BLaER1 (cell line): ENCODE measurements at regions not wholly inside any gene's neighbourhood (a gene's known extent, or its start where the extent isn't known, plus 50 kb on each side); places are given as distances from the start of the nearest gene placed in this dataset.
"Not testable (repeated sequence)": the region's sequence is repeated elsewhere in the genome, so short reads cannot be mapped to it uniquely, and the experiment has no call there.

Experiments
- H3K27ac ChIP-seq: shearing (Covaris generic); formaldehyde crosslinking; 2 replicates; pipeline ENCODE4 v1.8.1; 2022
- H3K27me3 ChIP-seq: shearing (Covaris generic); formaldehyde crosslinking; 2 replicates; pipeline ENCODE4 v1.8.1; 2022
- H3K36me3 ChIP-seq: shearing (Covaris generic); formaldehyde crosslinking; 2 replicates; pipeline ENCODE4 v1.8.1; 2022
- H3K4me1 ChIP-seq: shearing (Covaris generic); formaldehyde crosslinking; 2 replicates; pipeline ENCODE4 v1.8.1; 2022
- H3K4me2 ChIP-seq: shearing (Covaris generic); formaldehyde crosslinking; 2 replicates; pipeline ENCODE4 v1.8.1; 2022
- H3K4me3 ChIP-seq: shearing (Covaris generic); formaldehyde crosslinking; 2 replicates; pipeline ENCODE4 v1.8.1; 2022
- H3K9ac ChIP-seq: shearing (Covaris generic); formaldehyde crosslinking; 2 replicates; pipeline ENCODE4 v1.8.1; 2022
- H3K9me3 ChIP-seq: shearing (Covaris generic); formaldehyde crosslinking; 2 replicates; pipeline ENCODE4 v1.8.1; 2022
- H4K20me1 ChIP-seq: shearing (Covaris generic); formaldehyde crosslinking; 2 replicates; pipeline ENCODE4 v1.8.1; 2022
- Cebpa-rat ChIP-seq: shearing (Covaris generic); IDR thresholded peaks from 2 replicates; pipeline ENCODE4 v1.8.1; 2022

GRCh38 chr3:109648027-109648426 lies 310.7 kb upstream of the DPPA4 start:
- H3K9me3 ChIP-seq: peaks cover 4% of the 10 kb centered on the region; the same call in 1 of the 2 replicates
- H3K9ac ChIP-seq: no peak overlapping the region
- H3K4me1 ChIP-seq: no peaks in the 10 kb centered on the region
- H3K4me3 ChIP-seq: no peak overlapping the region
- no peaks in the 10 kb centered on the region for H3K27me3 ChIP-seq
- no peaks in the 10 kb centered on the region for H4K20me1 ChIP-seq
- H3K4me2 ChIP-seq: no peak overlapping the region
- no peak overlapping the region for H3K27ac ChIP-seq
- H3K36me3 ChIP-seq: no peaks in the 10 kb centered on the region
- no peak for TF ChIP-seq Cebpa-rat

DNA sequence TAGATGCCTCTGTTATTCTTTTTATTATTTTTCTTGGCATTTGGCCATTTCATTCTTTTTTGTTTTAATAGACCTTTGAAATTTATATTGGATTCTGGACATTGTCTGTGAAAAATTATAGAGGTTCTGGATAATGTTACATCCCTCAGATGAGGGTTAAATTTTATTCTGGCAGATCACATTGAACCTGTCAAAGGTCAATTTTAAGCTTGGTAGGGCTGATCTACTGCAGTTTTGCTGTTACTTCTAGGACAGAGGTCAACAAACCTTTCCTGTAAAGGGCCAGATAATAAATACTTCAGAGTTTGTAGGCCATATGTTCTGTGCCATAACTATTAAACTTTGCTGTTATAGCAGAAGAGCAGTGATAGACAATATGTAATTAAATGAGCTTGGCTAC lies 318.9 kb upstream of the DPPA4 start:
- H3K36me3 ChIP-seq: no peaks in the 10 kb centered on the region
- H3K4me1 ChIP-seq: no peaks in the 10 kb centered on the region
- H3K4me2 ChIP-seq: no peak overlapping the region
- H3K27me3 ChIP-seq: no peaks in the 10 kb centered on the region
- H3K4me3 ChIP-seq: no peak overlapping the region
- H3K9me3 ChIP-seq: peaks cover 4% of the 10 kb centered on the region; the same call in 1 of the 2 replicates
- no peak for TF ChIP-seq Cebpa-rat
- no peak overlapping the region for H3K27ac ChIP-seq
- no peak overlapping the region for H3K9ac ChIP-seq
- H4K20me1 ChIP-seq: no peaks in the 10 kb centered on the region

GRCh38 chr3:109678600-109678999 lies 341.3 kb upstream of the DPPA4 start:
- no peak overlapping the region for H3K9ac ChIP-seq

GRCh38 chr3:109679664-109680063 lies 342.3 kb upstream of the DPPA4 start:
- Histone ChIP-seq H3K4me2 (no peak overlapping the region), H3K9ac (no peak overlapping the region), H3K36me3 (no peaks in the 10 kb centered on the region), H3K4me3 (no peak overlapping the region), H3K27me3 (no peaks in the 10 kb centered on the region), H3K9me3 (no peaks in the 10 kb centered on the region), H4K20me1 (no peaks in the 10 kb centered on the region), H3K4me1 (no peaks in the 10 kb centered on the region), H3K27ac (no peak overlapping the region)
- TF ChIP-seq Cebpa-rat: no peak

More at GRCh38 chr3:109678600-109678999, 341.3 kb upstream of the DPPA4 start:
- no peaks in the 10 kb centered on the region for H4K20me1 ChIP-seq
- no peaks in the 10 kb centered on the region for H3K4me1 ChIP-seq
- no peak overlapping the region for H3K27ac ChIP-seq
- no peak overlapping the region for H3K4me2 ChIP-seq
- H3K9me3 ChIP-seq: no peaks in the 10 kb centered on the region
- H3K36me3 ChIP-seq: no peaks in the 10 kb centered on the region
- no peak for TF ChIP-seq Cebpa-rat
- H3K27me3 ChIP-seq: no peaks in the 10 kb centered on the region
- H3K4me3 ChIP-seq: no peak overlapping the region

GRCh38 chr3:109683746-109684145 lies 346.4 kb upstream of the DPPA4 start:
- no peaks in the 10 kb centered on the region for H4K20me1 ChIP-seq

GRCh38 chr3:109685084-109686079 lies 348.0 kb upstream of the DPPA4 start:
- Histone ChIP-seq H3K27me3 (no peaks in the 10 kb centered on the region), H3K9ac (no peak overlapping the region), H3K4me2 (no peak overlapping the region), H4K20me1 (no peaks in the 10 kb centered on the region), H3K4me3 (no peak overlapping the region), H3K36me3 (no peaks in the 10 kb centered on the region), H3K27ac (no peak overlapping the region), H3K4me1 (no peaks in the 10 kb centered on the region), H3K9me3 (peaks cover 1% of the 10 kb centered on the region; the same call in 1 of the 2 replicates)
- TF ChIP-seq Cebpa-rat: no peak

More at GRCh38 chr3:109683746-109684145, 346.4 kb upstream of the DPPA4 start:
- H3K9me3 ChIP-seq: no peaks in the 10 kb centered on the region
- no peak overlapping the region for H3K9ac ChIP-seq
- H3K4me3 ChIP-seq: no peak overlapping the region
- H3K36me3 ChIP-seq: no peaks in the 10 kb centered on the region
- no peak overlapping the region for H3K4me2 ChIP-seq
- no peaks in the 10 kb centered on the region for H3K4me1 ChIP-seq
- H3K27ac ChIP-seq: no peak overlapping the region
- no peak for TF ChIP-seq Cebpa-rat
- H3K27me3 ChIP-seq: no peaks in the 10 kb centered on the region

DNA sequence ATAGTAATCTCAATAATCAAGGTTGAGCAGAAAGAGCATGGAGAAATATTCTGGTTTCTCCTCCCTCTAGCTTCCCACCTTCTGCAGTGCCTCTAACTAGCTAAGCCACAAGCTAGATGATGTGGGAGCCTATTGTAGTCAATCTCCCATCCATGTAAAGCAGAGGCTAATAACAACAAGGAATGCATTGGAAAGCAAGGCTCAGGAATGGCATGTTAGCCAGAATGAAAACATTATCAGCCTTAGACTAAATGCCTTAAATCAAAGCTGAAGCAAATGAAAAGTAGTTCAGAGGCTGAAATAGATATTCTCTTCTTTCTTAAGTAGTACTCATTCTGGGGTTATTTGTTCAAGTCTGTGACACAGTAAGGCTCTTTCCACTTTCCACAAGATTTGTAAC lies 350.3 kb upstream of the DPPA4 start:
- H3K9me3 ChIP-seq: peaks cover 7% of the 10 kb centered on the region; the same call in 1 of the 2 replicates
- no peaks in the 10 kb centered on the region for H3K27me3 ChIP-seq
- H3K4me1 ChIP-seq: no peaks in the 10 kb centered on the region
- H3K9ac ChIP-seq: no peak overlapping the region
- TF ChIP-seq Cebpa-rat: no peak
- H3K27ac ChIP-seq: no peak overlapping the region
- H3K4me3 ChIP-seq: no peak overlapping the region
- no peaks in the 10 kb centered on the region for H4K20me1 ChIP-seq
- H3K36me3 ChIP-seq: no peaks in the 10 kb centered on the region
- no peak overlapping the region for H3K4me2 ChIP-seq

GRCh38 chr3:109696932-109697331 lies 359.6 kb upstream of the DPPA4 start:
- Histone ChIP-seq H3K27me3 (no peaks in the 10 kb centered on the region), H3K36me3 (no peaks in the 10 kb centered on the region), H3K4me1 (peaks cover 2% of the 10 kb centered on the region; the same call in 1 of the 2 replicates), H3K9ac (no peak overlapping the region), H3K4me3 (no peak overlapping the region), H3K9me3 (peaks cover 15% of the 10 kb centered on the region), H3K27ac (no peak overlapping the region), H4K20me1 (no peaks in the 10 kb centered on the region), H3K4me2 (no peak overlapping the region)
- TF ChIP-seq Cebpa-rat: no peak

- Histone ChIP-seq H4K20me1 (no peaks in the 10 kb centered on the region), H3K27me3 (no peaks in the 10 kb centered on the region), H3K9ac (no peak overlapping the region), H3K4me1 (peaks cover 15% of the 10 kb centered on the region), H3K36me3 (no peaks in the 10 kb centered on the region), H3K9me3 (no peaks in the 10 kb centered on the region), H3K27ac (no peak overlapping the region), H3K4me3 (no peak overlapping the region), H3K4me2 (peak overlapping the region; percentile 58)
- no peak for TF ChIP-seq Cebpa-rat
These were observed 364.9 kb upstream of the DPPA4 start for GRCh38 chr3:109702252-109702651.

- H3K36me3 ChIP-seq: no peaks in the 10 kb centered on the region
- H3K27me3 ChIP-seq: no peaks in the 10 kb centered on the region
- H4K20me1 ChIP-seq: no peaks in the 10 kb centered on the region
- peaks cover 15% of the 10 kb centered on the region for H3K4me1 ChIP-seq
- no peak overlapping the region for H3K27ac ChIP-seq
- no peak overlapping the region for H3K4me3 ChIP-seq
- no peak for TF ChIP-seq Cebpa-rat
- peak overlapping the region; percentile 58 for H3K4me2 ChIP-seq
- no peak overlapping the region for H3K9ac ChIP-seq
- no peaks in the 10 kb centered on the region for H3K9me3 ChIP-seq
These were observed 365.6 kb upstream of the DPPA4 start for GRCh38 chr3:109702976-109703375.

DNA sequence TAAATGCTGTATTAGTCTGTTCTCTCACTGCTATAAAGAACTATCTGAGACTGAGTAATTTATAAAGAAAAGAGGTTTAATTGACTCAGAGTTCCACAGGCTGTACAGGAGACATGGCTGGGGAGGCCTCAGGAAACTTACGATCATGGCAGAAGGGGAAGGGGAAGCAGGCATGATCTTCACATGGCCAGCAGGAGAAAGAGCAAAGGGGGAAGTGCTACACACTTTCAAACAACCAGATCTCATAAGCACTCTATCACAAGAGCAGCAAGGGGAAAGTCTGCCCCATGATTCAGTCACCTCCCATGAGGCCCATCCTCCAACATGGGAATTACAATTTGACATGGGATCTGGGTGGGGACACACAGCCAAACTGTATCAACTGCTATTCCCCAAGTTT lies 367.8 kb upstream of the DPPA4 start:
- H3K27ac ChIP-seq, H3K4me3 ChIP-seq, H3K36me3 ChIP-seq, H3K9ac ChIP-seq, H4K20me1 ChIP-seq, H3K27me3 ChIP-seq, H3K4me2 ChIP-seq, H3K9me3 ChIP-seq: not testable (repeated sequence)
- H3K4me1 ChIP-seq: peaks cover 15% of the 10 kb centered on the region
